Tibial artery (tissue), 4 donors: ENCODE measurements at regions not wholly inside any gene's neighbourhood (a gene's known extent, or its start where the extent isn't known, plus 50 kb on each side); places are given as distances from the start of the nearest gene placed in this dataset.

Experiments used
- DNase-seq, 2 donors: peaks; one replicate each; pipeline ENCODE4 v3.0.0-alpha.2; 2019
- H3K27ac ChIP-seq, 2 donors: fragments of 200-600 bp; sonication (generic) in 1 of 2; 1 replicate in 1 of 2; 2 replicates in 1 of 2; pipeline ENCODE4 v1.5.1; 2018 to 2019; ENCODE audit warnings: mild to moderate bottlenecking in 1 of 2
- H3K27me3 ChIP-seq, 2 donors: fragments of 200-600 bp; sonication (generic) in 1 of 2; one replicate each; pipeline versions ENCODE4 v1.5.1 to v1.6.0; 2016 to 2019
- H3K36me3 ChIP-seq, 3 donors: fragments of 200-600 bp; sonication (generic) in 2 of 3; one replicate each; pipeline ENCODE4 v1.5.1; 2016 to 2019; ENCODE audit warnings: mild to moderate bottlenecking in 2 of 3
- H3K4me1 ChIP-seq, 4 donors: fragments of 200-600 bp; sonication (generic) in 2 of 4; 1 replicate in 3 of 4; 2 replicates in 1 of 4; pipeline ENCODE4 v1.5.1; 2016 to 2019
- H3K4me3 ChIP-seq, 2 donors: fragments of 200-600 bp; sonication (generic) in 1 of 2; 1 replicate in 1 of 2; 2 replicates in 1 of 2; pipeline ENCODE4 v1.5.1; 2018 to 2019; ENCODE audit warnings: mild to moderate bottlenecking in 2 of 2
- H3K9me3 ChIP-seq, 3 donors: fragments of 200-600 bp; sonication (generic) in 1 of 3; one replicate each; pipeline ENCODE4 v1.5.1; 2016 to 2019
- intact Hi-C: fragments of 100-400 bp; cut with DNase I; formaldehyde crosslinking; loops from one replicate; pipeline ENCODE4 v1.15.0; 2023; ENCODE audit warnings: low total_unique reads
- TF ChIP-seq, protein P1 (sequence below), 2 experiments: fragments of 200-600 bp in 1 of 2; fragments of 450-650 bp in 1 of 2; IDR thresholded peaks; one replicate each; pipeline ENCODE4 v1.5.1; 2017 to 2019; ENCODE audit warnings: antibody characterized with exemption in 2 of 2, mild to moderate bottlenecking in 1 of 2, moderate library complexity in 1 of 2

DNA sequence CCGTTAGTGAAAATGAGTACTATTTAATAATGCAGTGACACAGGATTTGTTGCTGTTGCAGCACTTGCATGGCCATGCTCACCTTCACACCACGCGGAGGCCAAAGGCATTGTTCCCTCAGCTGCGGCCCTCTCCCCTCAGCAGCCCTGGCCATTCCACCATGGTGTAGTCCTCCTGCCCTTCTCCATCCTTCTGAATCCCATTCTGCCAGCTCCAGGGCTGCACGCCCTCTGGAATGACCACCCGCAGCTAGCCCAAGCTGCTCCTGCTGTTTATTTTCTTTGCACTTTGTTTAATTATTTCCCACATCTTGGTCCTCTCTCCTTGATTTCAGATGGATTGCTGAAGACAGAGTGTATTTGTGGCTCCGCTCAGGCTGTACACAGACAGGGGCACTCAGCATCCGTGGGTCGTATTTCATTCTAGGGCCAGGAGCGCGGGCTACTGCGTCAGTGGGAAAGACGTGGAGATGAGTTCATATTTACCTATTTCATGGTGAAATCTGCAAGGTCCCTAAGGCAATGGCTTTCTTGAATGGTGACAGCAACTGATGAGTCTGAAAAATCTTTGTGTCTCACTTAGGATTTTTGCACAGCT lies 81.4 kb upstream of the DUSP22 start:
- H3K4me3 ChIP-seq, result no peak overlapping the region
- intact Hi-C loops, result no loop called here
- no peak for DNase-seq
- H3K27ac ChIP-seq, result no peak overlapping the region
- no peaks in the 10 kb centered on the region for H3K4me1 ChIP-seq
- H3K36me3 ChIP-seq, result no peaks in the 10 kb centered on the region
- peaks cover 0 to 32% of the 10 kb centered on the region in 2 donors for H3K27me3 ChIP-seq
- TF ChIP-seq, protein P1, sequence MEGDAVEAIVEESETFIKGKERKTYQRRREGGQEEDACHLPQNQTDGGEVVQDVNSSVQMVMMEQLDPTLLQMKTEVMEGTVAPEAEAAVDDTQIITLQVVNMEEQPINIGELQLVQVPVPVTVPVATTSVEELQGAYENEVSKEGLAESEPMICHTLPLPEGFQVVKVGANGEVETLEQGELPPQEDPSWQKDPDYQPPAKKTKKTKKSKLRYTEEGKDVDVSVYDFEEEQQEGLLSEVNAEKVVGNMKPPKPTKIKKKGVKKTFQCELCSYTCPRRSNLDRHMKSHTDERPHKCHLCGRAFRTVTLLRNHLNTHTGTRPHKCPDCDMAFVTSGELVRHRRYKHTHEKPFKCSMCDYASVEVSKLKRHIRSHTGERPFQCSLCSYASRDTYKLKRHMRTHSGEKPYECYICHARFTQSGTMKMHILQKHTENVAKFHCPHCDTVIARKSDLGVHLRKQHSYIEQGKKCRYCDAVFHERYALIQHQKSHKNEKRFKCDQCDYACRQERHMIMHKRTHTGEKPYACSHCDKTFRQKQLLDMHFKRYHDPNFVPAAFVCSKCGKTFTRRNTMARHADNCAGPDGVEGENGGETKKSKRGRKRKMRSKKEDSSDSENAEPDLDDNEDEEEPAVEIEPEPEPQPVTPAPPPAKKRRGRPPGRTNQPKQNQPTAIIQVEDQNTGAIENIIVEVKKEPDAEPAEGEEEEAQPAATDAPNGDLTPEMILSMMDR (IDR thresholded peaks at IDR 0.05), result no peak
- H3K9me3 ChIP-seq, result no peaks in the 10 kb centered on the region

DNA sequence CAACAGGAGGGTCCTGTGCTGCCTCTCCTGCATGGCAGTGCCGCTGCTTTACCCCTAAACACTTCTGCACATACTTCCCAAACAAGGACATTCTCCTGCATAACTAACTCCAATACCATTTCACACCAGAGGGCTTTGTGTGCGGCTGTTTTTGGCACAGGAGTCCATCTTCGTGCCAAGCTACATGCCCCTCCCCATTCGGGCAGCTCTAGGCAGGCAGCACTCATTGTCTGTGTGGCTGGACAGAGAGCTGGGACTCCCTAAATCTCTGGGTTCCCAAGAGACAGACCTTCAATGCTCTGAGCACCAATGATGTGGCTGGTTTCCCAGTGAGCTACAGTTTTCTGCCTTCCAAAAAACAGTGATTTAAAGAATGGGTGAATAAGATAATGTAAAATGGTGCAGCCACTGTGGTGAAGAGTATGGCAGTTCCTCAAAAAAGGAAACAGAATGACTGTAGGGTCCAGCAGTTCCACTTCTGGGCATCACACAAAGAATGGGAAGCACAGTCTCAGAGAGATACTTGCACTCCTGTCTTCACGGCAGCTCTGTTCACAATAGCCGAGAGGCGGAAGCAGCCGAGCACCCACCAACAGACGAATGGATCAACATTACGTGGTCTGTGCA lies 80.3 kb upstream of the DUSP22 start:
- Histone ChIP-seq H3K4me3 (no peak overlapping the region), H3K27me3 (peaks cover 0 to 32% of the 10 kb centered on the region in 2 donors), H3K27ac (no peak overlapping the region), H3K4me1 (no peaks in the 10 kb centered on the region), H3K9me3 (no peaks in the 10 kb centered on the region), H3K36me3 (no peaks in the 10 kb centered on the region)
- TF ChIP-seq, protein P1 (IDR thresholded peaks at IDR 0.05), result no peak
- intact Hi-C loops, result no loop called here
- no peak for DNase-seq

DNA sequence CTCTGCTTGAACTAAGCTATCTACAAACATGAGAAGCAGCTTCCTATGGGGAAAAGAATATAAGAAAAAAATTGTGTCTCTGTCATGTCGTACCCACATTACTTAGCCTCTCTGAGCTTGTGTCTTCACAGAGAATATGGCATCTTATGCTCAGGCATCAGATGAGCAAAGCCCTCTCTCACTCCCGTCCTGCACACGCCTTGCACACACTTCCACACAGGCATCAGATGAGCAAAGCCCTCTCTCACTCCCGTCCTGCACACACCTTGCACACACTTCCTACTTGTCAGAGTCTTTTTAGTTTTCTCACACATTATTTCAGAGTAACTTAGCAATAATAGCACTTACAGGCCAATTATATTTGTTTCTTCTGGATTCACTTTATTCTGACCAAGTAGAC lies 79.0 kb upstream of the DUSP22 start:
- no peak overlapping the region for H3K4me3 ChIP-seq
- no peak overlapping the region for H3K27ac ChIP-seq
- no peaks in the 10 kb centered on the region for H3K4me1 ChIP-seq
- TF ChIP-seq, protein P1 (IDR thresholded peaks at IDR 0.05), result no peak
- H3K27me3 ChIP-seq, result peaks cover 0 to 40% of the 10 kb centered on the region in 2 donors
- DNase-seq, result no peak
- H3K9me3 ChIP-seq, result no peaks in the 10 kb centered on the region
- H3K36me3 ChIP-seq, result no peaks in the 10 kb centered on the region
- intact Hi-C loops, result no loop called here

DNA sequence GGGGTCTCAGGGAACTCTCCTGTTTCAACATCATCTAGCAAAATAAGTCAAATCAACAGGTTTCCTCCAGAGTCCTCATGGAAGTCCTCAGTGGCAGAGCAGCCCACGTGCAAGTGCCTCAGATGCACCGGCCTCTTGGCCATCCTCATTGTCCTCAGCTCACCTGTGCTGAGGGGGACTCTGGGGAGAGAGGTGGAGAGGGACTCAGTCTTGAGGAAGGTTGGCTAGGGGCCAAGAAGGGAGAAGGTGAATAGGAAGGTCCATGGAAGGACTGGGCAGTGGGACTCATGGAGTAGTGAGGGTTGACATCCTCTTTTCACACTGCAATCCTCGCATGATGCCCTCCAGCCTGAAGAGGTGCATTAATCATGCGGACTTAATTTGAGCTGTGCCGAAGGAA lies 77.9 kb upstream of the DUSP22 start:
- H3K9me3 ChIP-seq, result no peaks in the 10 kb centered on the region
- H3K36me3 ChIP-seq, result no peaks in the 10 kb centered on the region
- TF ChIP-seq, protein P1 (IDR thresholded peaks at IDR 0.05), result no peak
- H3K4me1 ChIP-seq, result no peaks in the 10 kb centered on the region
- no peak overlapping the region for H3K4me3 ChIP-seq
- no peak for DNase-seq
- intact Hi-C loops, result no loop called here
- peaks cover 0 to 38% of the 10 kb centered on the region in 2 donors for H3K27me3 ChIP-seq
- no peak overlapping the region for H3K27ac ChIP-seq

DNA sequence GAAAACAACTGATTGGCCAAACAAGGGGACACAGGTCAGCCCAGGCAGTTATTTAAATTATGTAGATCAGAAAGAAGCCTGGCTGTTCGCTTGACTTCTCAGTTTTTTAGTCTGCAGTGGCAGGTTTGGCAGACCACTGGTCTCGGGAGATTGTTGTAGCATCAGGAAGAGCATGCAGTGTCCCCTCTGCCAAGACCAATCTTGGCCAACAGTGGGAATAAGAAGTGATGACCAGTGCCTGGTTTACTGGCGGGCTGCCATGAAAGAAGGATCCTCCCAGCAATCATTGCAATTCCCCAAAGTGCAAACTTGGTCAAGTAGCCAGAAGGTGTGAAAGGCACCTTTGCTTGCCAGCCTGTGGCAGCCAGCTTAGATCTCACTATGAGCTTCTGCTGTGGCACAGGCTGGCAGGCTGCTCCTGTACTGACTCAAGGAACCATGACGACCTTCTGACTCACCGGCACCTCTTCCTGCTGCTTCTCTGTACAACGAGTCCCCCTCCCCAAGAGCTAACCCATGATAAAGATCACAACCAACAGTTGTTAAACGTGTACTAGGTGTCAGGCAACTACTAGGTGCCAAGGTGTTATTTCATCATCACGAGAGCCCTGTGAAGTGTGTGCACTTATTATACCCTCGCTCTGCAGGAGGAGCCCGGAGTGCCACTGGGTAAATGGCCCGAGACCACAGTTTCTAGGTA lies 76.8 kb upstream of the DUSP22 start:
- TF ChIP-seq, protein P1 (IDR thresholded peaks at IDR 0.05), result no peak
- DNase-seq, result no peak
- H3K36me3 ChIP-seq, result no peaks in the 10 kb centered on the region
- H3K4me3 ChIP-seq, result no peak overlapping the region
- intact Hi-C loops, result no loop called here
- H3K4me1 ChIP-seq, result no peaks in the 10 kb centered on the region
- H3K9me3 ChIP-seq, result no peaks in the 10 kb centered on the region
- H3K27ac ChIP-seq, result no peak overlapping the region
- peaks cover 0 to 33% of the 10 kb centered on the region in 2 donors for H3K27me3 ChIP-seq
